Transverse colon (tissue), 4 donors: ENCODE measurements at regions not wholly inside any gene's neighbourhood (a gene's known extent, or its start where the extent isn't known, plus 50 kb on each side); places are given as distances from the start of the nearest gene placed in this dataset.

Experiments used
- DNase-seq: peaks from one replicate; pipeline ENCODE4 v3.0.0-alpha.2; 2019
- H3K27ac ChIP-seq, 4 donors: fragments of 200-600 bp; sonication (generic); 2 replicates each; pipeline ENCODE4 v1.5.1; 2016 to 2018; ENCODE audit warnings: inconsistent platforms in 4 of 4
- H3K27me3 ChIP-seq: fragments of 200-600 bp; sonication (generic); 2 replicates; pipeline ENCODE4 v1.5.1; 2017; ENCODE audit warnings: inconsistent platforms
- H3K36me3 ChIP-seq, 4 donors: fragments of 200-600 bp; sonication (generic); 2 replicates each; pipeline ENCODE4 v1.5.1; 2017 to 2019; ENCODE audit warnings: inconsistent platforms in 4 of 4
- H3K4me1 ChIP-seq, 4 donors: fragments of 200-600 bp; sonication (generic); 2 replicates each; pipeline ENCODE4 v1.5.1; 2017 to 2020; ENCODE audit warnings: inconsistent platforms in 4 of 4
- H3K4me3 ChIP-seq, 4 donors: fragments of 200-600 bp; sonication (generic); 1 replicate in 1 of 4; 2 replicates in 3 of 4; pipeline versions ENCODE4 v1.5.1 to v1.6.1; 2017 to 2019; ENCODE audit warnings: inconsistent platforms in 4 of 4
- H3K9me3 ChIP-seq, 2 donors: fragments of 200-600 bp; sonication (generic); 2 replicates each; pipeline ENCODE4 v1.5.1; 2017 to 2019; ENCODE audit warnings: inconsistent platforms in 2 of 2
- EP300 ChIP-seq: sonication (generic); formaldehyde crosslinking; IDR thresholded peaks from one replicate; pipeline ENCODE4 v1.6.1; 2017; ENCODE audit warnings: antibody characterized with exemption, low read depth
- POLR2A ChIP-seq: fragments of 450-650 bp; IDR thresholded peaks from one replicate; pipeline ENCODE4 v1.6.1; 2016; ENCODE audit warnings: antibody characterized with exemption, mild to moderate bottlenecking, moderate library complexity
- POLR2AphosphoS5 ChIP-seq, 3 donors: sonication (generic); formaldehyde crosslinking; IDR thresholded peaks; one replicate each; pipeline ENCODE4 v1.6.1; 2016; ENCODE audit warnings: antibody characterized with exemption in 3 of 3
- WGBS, 2 donors: methylation state at CpG; one replicate each; pipeline ENCODE4 v1.1.5; 2018; ENCODE audit warnings: low coverage in 1 of 2; 5-methylcytosine and 5-hydroxymethylcytosine counted together
- in situ Hi-C, 4 donors: fragments of 200-750 bp; cut with MboI; loops; one replicate each; pipeline versions ENCODE4 v1.15.0 to v1.15.1; 2017; ENCODE audit warnings: low sequenced_read_pairs in 3 of 4, low pct_ligation_motif_present in 1 of 4, low pct_unique_long_range_greater_than_20kb in 1 of 4
- intact Hi-C: fragments of 100-400 bp; cut with DNase I; formaldehyde crosslinking; loops from one replicate; pipeline ENCODE4 v1.15.1; 2023; ENCODE audit warnings: low total_unique reads
- TF ChIP-seq, protein P1 (sequence below), 5 experiments: fragments of 200-600 bp in 3 of 5; fragments of 450-650 bp in 2 of 5; sonication (generic) in 3 of 5; IDR thresholded peaks; 1 replicate in 2 of 5; 2 replicates in 3 of 5; pipeline ENCODE4 v1.5.1; 2016 to 2017; ENCODE audit warnings: antibody characterized with exemption in 5 of 5, inconsistent platforms in 3 of 5, mild to moderate bottlenecking in 2 of 5, moderate library complexity in 1 of 5

DNA sequence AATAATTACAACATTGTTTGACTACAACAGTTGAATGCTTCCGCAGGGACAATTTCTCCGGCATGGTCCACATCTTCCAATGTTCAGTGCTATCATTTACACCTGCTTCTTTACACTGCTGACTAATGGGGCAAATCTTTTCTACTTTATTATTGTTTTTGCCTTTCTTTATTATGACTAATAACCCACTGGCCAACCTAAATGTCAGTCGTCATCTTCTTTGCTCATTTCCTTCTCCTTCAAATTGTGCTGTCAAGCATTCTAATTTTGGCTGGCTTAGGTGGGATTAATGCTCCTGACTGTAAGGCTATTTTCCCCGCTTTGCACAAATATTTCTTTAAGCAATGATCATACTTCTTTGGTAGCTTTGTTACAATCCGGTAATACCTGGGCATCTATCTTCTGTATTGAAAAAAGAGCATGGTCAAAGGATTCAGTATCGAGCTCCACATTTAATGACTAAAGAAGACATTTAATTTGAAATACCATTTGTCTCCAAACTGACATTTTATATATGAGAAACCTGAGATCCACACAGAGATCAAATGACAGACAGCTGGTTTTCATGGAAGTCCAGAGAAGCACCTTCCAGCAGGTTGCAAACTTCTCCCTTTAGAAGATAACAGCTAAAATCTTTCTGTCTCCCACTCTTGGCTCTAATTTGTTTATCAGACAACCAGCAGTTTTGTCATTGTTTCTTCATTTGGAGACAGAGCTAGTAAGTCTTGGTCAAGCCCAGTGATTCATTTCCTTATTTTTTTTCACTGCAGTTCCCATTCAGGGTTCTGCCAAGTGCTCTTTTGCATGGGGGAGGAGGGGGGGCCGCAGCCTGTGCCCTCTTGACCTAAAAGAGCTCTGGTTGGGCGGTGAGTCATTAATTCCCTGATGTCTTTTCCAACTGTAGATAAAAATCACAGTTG is 132.9 kb downstream of the SOCS6 start:
- 68 to 90% methylated on average over 6 to 8 of the region's 8 CpGs for WGBS, 2 donors
- in situ Hi-C loops = no loop called here
- peak; percentile 26 to 44 (median 38) for TF ChIP-seq POLR2AphosphoS5 (IDR thresholded peaks at IDR 0.05)
- no peak for TF ChIP-seq POLR2A

DNA sequence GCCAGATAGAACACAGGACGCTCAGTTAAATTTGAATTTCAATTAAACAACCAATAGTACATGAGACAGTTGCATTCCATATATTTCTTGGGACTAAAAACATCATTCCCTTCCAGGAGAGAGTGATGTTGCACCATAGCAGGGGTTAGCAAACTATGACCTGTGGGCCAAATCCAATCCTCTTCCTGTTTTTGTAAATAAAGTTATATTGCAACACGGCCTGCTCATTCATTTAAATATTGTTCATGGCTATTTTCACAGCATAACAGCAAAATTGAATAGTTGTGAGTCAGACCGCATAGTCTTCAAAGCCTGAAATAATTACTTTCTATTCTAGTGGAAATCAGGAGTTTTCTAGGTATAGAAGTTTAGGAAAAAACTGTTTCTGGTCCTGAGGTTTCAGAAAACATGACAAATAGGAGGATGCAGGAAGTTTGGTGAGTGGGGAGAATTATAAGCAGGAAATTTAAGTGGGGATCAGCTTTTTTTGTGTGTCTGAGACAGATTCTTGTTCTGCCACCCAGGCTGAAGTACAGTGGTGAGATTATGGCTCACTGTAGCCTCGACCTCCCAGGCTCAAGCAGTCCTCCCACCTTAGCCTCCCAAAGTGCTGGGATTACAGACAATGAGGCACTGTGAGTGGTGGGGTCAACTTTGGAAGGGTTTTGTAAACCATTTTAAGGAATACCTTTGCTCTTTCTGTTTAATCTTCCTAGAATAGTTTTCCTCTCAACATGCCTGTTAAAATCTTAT is 131.5 kb downstream of the SOCS6 start:
- Histone ChIP-seq H3K27me3 (no peaks in the 10 kb centered on the region), H3K27ac (no peak overlapping the region), H3K9me3 (no peaks in the 10 kb centered on the region), H3K4me1 (peaks cover 9 to 36% (median 17%) of the 10 kb centered on the region in 4 donors), H3K36me3 (no peaks in the 10 kb centered on the region), H3K4me3 (no peak overlapping the region)
- no peak for DNase-seq
- intact Hi-C loops = no loop called here
- in situ Hi-C loops = no loop called here
- 72 to 75% methylated on average over 4 of the region's 4 CpGs for WGBS, 2 donors
- TF ChIP-seq, protein P1, sequence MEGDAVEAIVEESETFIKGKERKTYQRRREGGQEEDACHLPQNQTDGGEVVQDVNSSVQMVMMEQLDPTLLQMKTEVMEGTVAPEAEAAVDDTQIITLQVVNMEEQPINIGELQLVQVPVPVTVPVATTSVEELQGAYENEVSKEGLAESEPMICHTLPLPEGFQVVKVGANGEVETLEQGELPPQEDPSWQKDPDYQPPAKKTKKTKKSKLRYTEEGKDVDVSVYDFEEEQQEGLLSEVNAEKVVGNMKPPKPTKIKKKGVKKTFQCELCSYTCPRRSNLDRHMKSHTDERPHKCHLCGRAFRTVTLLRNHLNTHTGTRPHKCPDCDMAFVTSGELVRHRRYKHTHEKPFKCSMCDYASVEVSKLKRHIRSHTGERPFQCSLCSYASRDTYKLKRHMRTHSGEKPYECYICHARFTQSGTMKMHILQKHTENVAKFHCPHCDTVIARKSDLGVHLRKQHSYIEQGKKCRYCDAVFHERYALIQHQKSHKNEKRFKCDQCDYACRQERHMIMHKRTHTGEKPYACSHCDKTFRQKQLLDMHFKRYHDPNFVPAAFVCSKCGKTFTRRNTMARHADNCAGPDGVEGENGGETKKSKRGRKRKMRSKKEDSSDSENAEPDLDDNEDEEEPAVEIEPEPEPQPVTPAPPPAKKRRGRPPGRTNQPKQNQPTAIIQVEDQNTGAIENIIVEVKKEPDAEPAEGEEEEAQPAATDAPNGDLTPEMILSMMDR (IDR thresholded peaks at IDR 0.05) = no peak
- TF ChIP-seq POLR2AphosphoS5 (IDR thresholded peaks at IDR 0.05) = no peak
- TF ChIP-seq EP300 = no peak

More for the DNA sequence above, 132.9 kb downstream of the SOCS6 start:
- H3K4me1 ChIP-seq = peaks cover 9 to 36% (median 17%) of the 10 kb centered on the region in 4 donors
- peak; percentile 68 for DNase-seq
- H3K27me3 ChIP-seq = no peaks in the 10 kb centered on the region
- H3K9me3 ChIP-seq = no peaks in the 10 kb centered on the region
- H3K4me3 ChIP-seq = no peak overlapping the region
- no peaks in the 10 kb centered on the region for H3K36me3 ChIP-seq
- intact Hi-C loops = no loop called here
- peak overlapping the region; percentile 44 to 56 (median 54) for H3K27ac ChIP-seq

DNA sequence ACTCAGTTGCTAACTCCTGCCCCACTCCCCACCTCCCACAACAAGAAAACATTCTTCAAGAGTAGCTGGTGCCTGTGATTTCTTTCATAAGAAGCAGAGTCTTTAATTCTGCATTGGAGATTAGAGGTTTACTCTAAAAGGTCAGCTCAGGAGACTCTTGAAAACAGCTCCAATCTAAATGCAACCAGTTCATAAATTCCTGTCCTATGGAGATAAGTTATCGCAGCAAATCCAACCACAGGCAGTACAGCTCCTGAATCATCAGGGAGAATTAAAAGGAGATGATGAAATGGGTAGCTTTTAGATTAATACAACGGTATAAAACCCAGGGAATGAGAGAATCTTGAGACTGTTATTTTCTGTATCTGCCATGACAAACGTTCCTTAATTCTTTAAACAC is 130.7 kb downstream of the SOCS6 start:
- WGBS, 2 donors = 66 to 73% methylated on average over 3 of the region's 3 CpGs

DNA sequence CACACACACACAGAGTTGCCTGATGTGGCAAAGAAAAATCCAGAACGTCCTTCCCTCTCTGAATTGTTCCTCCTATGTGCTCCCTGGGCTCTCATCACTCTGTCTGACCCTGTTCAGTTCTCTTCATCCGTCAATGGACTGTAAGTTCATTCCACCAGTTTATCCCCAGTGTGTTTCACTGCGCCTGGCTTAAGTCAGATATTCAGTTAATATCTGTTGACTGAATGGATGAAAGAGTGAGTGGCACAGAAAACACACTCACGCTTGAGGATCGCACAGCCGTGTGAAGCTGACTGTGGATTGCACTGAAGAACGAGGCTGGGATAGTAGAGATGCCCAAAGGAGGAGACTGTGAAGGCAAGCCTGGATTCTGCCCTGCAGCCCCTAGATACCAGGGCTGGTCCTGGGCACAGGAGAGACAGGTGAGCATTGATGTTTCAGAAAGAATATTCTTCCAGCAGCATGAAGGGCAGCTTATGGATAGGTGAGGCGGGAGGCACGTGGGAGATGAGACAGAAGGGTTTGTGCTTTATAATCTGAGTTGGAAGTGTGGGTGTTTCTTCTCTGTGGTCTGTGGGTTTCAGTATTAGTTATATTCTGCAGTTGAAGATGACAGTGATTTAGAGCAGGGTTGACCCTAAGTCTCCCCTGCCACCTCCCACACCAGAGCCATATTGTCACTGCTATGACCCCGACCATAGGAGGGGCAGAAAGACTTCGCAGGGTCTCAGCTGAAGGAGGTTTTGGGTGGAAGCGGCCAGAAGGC is 129.9 kb downstream of the SOCS6 start:
- no peaks in the 10 kb centered on the region for H3K27me3 ChIP-seq
- H3K4me3 ChIP-seq = no peak overlapping the region
- H3K36me3 ChIP-seq = no peaks in the 10 kb centered on the region
- in situ Hi-C loops (no loop called here), intact Hi-C loops (no loop called here)
- H3K4me1 ChIP-seq = peaks cover 9 to 34% (median 17%) of the 10 kb centered on the region in 4 donors
- 68 to 78% methylated on average over 10 to 12 of the region's 12 CpGs for WGBS, 2 donors
- no peaks in the 10 kb centered on the region for H3K9me3 ChIP-seq
- DNase-seq = no peak
- TF ChIP-seq EP300 = no peak
- H3K27ac ChIP-seq = no peak overlapping the region

More for the DNA sequence above, 130.7 kb downstream of the SOCS6 start:
- H3K36me3 ChIP-seq = no peaks in the 10 kb centered on the region
- intact Hi-C loops (no loop called here), in situ Hi-C loops (no loop called here)
- no peaks in the 10 kb centered on the region for H3K9me3 ChIP-seq
- no peak for TF ChIP-seq EP300
- TF ChIP-seq, protein P1 (IDR thresholded peaks at IDR 0.05) = no peak
- TF ChIP-seq POLR2A = no peak
- TF ChIP-seq POLR2AphosphoS5 (IDR thresholded peaks at IDR 0.05) = no peak
- H3K4me1 ChIP-seq = peaks cover 9 to 36% (median 17%) of the 10 kb centered on the region in 4 donors
- no peak overlapping the region for H3K4me3 ChIP-seq
- DNase-seq = no peak
- no peak overlapping the region for H3K27ac ChIP-seq
- H3K27me3 ChIP-seq = no peaks in the 10 kb centered on the region

DNA sequence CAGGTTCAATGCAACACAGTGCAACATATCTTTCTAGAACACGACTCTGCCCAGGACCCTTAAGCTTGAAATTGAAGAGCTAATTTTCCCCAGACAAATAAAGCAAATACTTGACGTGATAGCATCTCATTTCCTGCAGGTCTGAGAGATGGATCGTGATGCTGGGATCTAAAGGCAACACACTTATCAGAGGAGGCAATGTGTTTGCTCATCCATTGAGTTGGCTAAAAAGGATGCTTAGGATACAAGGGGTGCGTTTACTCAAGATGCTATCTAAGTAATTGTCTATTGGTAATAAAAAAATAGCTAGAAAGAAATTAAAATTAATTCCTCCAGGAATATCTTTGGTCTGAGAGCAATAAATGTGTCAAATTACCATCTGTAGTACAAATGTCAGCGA is 129.0 kb downstream of the SOCS6 start:
- 80 to 81% methylated on average over 4 to 5 of the region's 5 CpGs for WGBS, 2 donors
- no peak for TF ChIP-seq POLR2A
- no peak for TF ChIP-seq POLR2AphosphoS5 (IDR thresholded peaks at IDR 0.05)
- Histone ChIP-seq H3K4me1 (peaks cover 9 to 26% (median 15%) of the 10 kb centered on the region in 4 donors), H3K9me3 (no peaks in the 10 kb centered on the region), H3K27ac (no peak overlapping the region), H3K27me3 (no peaks in the 10 kb centered on the region), H3K36me3 (no peaks in the 10 kb centered on the region), H3K4me3 (no peak overlapping the region)
- intact Hi-C loops (no loop called here), in situ Hi-C loops (no loop called here)
- DNase-seq = no peak
